ENCODE measurements at regions not wholly inside any gene's neighbourhood (a gene's known extent, or its start where the extent isn't known, plus 50 kb on each side); places are given as distances from the start of the nearest gene placed in this dataset.

DNA sequence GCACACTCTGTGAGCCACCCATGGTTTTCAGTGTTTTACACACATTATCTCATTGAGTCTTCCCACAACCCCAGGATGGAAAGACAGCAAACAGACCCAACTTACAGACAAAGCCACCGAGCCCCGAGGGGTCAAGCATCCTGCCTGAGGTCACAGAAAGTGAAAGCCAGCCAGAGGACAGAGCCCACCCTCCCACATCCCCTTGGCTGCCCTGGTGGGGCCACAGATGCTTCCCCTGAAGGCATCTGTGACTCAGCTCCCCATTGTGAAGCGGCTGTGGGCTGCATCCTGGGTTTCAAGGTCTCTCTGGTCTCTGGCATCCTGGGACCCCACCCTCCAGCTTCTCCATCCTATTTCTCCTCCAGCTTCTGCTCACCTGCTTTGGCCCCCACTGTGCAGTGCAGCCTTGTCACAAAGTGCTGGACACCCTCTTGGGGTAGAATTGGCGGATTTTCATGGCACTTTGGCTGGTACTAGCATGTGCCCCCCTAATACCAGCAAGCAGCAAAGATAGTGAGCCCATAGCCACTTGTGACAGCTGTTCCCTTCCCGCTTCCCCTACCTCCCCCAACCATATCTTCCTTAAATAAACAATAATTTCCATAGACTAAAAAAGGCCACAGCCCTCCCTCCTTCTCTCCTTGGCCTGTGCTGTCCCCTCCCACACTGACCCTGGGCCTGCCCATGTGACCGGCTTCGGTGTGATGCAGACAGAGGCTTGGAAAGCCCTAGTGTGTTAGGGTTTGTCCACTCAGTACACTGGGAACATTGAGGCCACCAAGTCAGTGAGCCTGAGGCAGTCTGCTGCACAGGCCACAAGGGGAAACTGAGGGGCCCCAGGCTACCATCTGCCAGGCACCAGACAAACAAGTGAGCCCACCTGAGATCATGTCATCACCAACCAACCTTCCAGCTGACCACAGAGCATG lies 53.9 kb upstream of the SHISAL1 start:
- no peak for ATAC-seq

DNA sequence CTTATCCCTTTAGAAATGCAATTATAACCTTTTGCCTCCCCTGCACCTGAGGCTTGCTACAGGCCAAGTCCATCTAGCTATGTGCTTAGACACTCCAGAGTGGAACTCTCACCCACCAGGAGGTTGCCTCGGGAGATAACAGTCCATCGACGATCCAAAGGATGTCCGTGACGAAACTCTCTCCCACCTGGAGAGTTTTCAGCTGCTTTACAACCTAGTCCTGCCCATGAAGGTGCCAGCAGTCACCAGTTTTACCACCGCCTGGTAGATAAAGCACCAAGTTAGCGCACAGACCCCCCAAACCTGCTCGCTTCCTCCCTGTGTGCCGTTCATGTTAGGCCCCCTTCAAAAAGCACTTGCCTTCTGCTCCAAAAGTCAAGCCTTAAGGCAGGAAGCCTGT lies 53.1 kb upstream of the SHISAL1 start:
- ATAC-seq, result no peak

DNA sequence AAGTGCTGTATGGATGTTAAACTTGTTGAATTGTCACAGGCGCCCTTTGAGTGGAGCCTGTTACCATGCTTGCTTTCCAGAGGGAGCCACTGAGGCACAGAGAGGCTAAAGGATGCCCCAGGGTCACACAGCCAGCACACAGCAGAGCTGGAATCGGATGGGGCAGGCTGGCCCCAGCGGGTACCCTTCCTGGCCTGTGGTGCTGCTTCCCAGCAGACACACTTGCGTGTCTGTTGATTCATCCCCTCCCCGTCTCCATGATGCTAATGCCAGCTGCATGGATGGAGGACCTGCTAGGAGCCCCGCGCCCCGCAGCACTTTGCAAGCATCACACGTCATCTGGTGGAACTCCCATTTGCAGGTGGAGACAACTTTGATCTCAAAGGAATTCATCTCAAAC lies 52.4 kb upstream of the SHISAL1 start:
- ATAC-seq, result no peak

DNA sequence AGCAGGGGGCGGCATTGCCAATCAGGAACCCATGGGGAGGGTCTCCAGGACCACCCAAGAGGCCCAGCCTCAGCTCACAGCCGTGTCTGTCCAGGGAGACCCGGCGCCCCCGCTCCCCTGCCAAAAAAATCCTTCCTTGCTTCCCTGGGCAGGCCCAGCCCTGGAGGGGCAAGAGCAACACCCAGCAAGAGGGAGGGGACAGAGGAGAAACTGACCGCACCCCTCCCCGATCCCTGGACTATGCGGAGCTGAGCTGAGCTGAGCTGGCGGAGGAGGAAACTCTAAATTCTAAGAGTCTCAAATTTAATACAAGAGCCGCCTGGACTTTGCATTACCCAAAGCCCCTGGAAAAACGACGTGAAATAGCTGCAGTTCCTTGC lies 52.0 kb upstream of the SHISAL1 start:
- ATAC-seq, result no peak

DNA sequence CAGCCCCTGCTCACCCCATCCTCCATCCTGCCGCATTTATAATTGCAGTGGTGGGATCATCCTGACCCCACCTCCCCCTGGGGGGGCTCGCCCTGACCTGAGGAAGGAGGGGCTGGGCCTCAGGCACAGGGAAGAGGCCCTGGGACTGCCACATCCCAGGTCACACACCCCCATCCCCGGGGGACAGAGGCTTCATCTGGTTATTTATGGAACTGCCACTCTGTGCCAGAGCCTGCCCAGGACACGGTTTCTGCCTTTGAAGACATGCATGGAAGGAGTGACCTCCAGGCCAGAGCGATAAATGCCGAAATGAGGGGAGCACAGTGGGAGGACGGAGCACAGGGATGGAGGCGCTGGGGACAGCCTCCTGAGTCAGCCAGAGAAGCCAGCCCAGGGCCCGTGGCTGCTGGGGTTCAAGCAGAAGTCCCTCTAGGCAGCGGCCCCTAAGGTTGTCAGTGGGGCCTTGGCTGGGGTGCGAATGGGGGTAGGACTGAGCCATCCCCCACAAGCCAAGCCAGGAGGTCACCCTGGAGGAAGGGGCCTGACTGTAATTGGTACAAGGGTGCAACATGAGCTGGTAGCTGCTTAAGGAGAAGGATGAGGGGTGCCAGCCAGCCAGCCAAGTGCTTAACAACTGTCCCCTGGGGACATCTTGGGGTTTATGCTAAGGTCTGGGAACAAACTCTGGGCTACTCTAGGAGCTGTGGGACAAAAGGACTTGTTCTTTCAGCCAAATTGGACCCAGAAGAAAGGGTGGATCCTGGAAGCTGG lies 51.4 kb upstream of the SHISAL1 start:
- ATAC-seq, result no peak

DNA sequence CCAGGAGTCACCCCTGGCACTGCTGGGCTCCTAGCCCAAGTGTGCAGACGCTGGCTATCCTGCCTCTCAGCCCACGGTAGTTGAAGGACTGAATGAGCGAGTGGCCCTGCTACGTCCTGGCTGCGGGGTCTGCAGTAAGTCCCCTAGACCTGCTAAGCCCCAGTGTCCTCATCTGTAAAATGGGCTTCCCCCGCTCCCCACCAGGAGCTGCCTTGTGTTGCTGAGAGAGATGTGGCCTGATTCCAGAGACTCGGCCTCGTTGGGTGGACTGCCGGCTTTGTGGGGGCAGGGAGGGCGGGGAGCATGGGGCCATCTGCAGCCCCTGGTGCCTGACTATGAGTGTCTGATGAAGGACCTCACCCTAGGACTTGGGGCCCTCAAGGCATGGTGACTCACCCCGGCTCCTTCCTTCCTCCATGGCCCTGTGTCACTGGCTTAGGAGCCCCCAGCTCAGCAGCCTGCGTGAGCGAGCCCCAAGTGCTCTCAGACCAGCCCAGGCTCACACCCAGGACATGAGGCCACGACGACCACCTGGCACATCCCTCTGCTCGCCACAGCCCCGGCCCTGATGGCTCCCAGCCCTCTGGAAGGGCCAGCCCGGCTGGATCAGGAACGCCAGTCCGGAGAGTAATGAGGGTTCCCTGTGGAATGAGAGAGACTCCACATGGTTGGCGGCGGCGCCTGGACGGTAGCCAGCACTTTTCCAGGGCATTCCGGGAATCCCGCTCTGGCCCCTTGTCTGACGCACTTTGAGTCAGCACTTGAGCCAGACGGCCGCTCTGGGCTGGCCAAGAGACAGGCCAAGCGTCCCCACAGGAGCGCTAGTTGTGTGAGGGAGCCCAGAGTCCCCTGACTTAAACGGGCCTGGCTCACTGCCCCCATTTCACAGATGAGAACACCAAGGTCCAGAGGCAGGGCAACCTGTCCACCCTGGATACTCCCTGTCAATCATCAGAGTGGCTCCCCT lies 50.5 kb upstream of the SHISAL1 start:
- ATAC-seq, result peak; percentile 52

DNA sequence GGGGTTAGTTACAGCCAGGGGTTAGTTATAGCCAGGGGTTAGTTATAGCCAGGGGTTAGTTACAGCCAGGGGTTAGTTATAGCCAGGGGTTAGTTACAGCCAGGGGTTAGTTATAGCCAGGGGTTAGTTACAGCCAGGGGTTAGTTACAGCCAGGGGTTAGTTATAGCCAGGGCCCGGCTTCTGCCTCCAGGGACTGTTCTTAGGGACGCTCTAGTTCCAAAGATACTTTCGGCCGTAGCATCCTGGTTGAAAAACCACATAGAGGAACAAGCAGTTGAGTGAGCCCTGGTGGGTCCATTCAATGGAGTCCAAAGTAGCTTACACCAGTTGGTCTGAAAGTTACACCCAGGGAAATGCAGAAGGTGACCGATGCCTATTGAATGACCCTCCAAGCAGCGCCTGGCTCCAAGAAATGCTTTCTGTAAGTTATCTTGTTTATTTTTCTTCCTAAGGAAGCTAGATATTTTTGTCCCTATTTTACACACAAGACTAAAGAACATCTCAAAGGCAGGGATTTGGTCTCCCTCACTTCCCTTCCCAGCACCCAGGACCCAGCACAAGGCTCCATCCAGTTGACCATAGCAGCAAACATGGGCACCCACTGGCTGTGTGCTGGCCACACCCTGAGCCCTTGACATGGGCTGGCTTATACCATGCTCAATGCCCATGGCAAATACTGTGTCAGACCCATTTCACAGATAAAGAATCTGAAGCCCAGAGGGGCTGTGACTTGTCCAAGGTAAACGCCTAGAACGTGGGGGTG lies 49.7 kb upstream of the SHISAL1 start:
- ATAC-seq, result no peak

All from esophagus mucosa (tissue), 1 donor.